Calu3 (cell line): ENCODE measurements at regions not wholly inside any gene's neighbourhood (a gene's known extent, or its start where the extent isn't known, plus 50 kb on each side); places are given as distances from the start of the nearest gene placed in this dataset.

ENCODE experiments used
- BruUV-seq: library from RNA; stranded (reverse); fragments of 400-500 nt; replicated peaks from 2 replicates; lab custom pipeline; 2021; lab: Mats Ljungman, UMichigan
- CTCF ChIA-PET: fragments of 300-600 bp; sonication (Branson Sonifier 250); formaldehyde crosslinking; loops from one replicate; lab custom pipeline; 2022; ENCODE audit warnings: antibody characterized with exemption; lab: Charles Lee
- DNase-seq: peaks from one replicate; pipeline ENCODE4 v3.0.0; 2022
- H3K27ac Mint-ChIP-seq: one replicate; pipeline ENCODE4 v1.8.0; 2022; ENCODE audit warnings: mixed read lengths; ENCODE audit not compliant: unreplicated experiment
- H3K27me3 Mint-ChIP-seq: one replicate; pipeline ENCODE4 v1.8.0; 2022; ENCODE audit warnings: mixed read lengths; ENCODE audit not compliant: unreplicated experiment
- H3K36me3 Mint-ChIP-seq: one replicate; pipeline ENCODE4 v1.8.0; 2022; ENCODE audit warnings: mild to moderate bottlenecking, moderate library complexity, mixed read lengths; ENCODE audit not compliant: insufficient read depth, unreplicated experiment
- H3K4me1 Mint-ChIP-seq: one replicate; pipeline ENCODE4 v1.8.0; 2022; ENCODE audit warnings: mild to moderate bottlenecking, low read depth, mixed read lengths; ENCODE audit not compliant: unreplicated experiment
- H3K4me3 Mint-ChIP-seq: one replicate; pipeline ENCODE4 v1.8.0; 2022; ENCODE audit warnings: mild to moderate bottlenecking, low read depth, moderate library complexity, mixed read lengths; ENCODE audit not compliant: unreplicated experiment
- H3K9me3 Mint-ChIP-seq: one replicate; pipeline ENCODE4 v1.8.0; 2022; ENCODE audit warnings: low read depth, mixed read lengths; ENCODE audit not compliant: unreplicated experiment
- CTCF ChIP-seq: fragments of 200-600 bp; IDR thresholded peaks from one replicate; pipeline ENCODE4 v1.8.0; 2022; ENCODE audit warnings: antibody characterized with exemption; ENCODE audit not compliant: unreplicated experiment
- intact Hi-C: fragments of 100-400 bp; cut with micrococcal nuclease; formaldehyde crosslinking; loops from one replicate; pipeline ENCODE4 v1.10.0; 2022; ENCODE audit not compliant: unreplicated experiment

- TF ChIP-seq CTCF = no peak
- no peak overlapping the region for H3K27ac Mint-ChIP-seq
- H3K9me3 Mint-ChIP-seq = peaks cover 5% of the 10 kb centered on the region
- no peak overlapping the region for H3K4me3 Mint-ChIP-seq
- DNase-seq = no peak
- intact Hi-C loops = no loop called here
- H3K27me3 Mint-ChIP-seq = no peaks in the 10 kb centered on the region
- no peaks in the 10 kb centered on the region for H3K36me3 Mint-ChIP-seq
- CTCF ChIA-PET = no interaction called here
- no TSS peak for BruUV-seq
- no peaks in the 10 kb centered on the region for H3K4me1 Mint-ChIP-seq
These were observed 69.4 kb upstream of the GABRA2 start for GRCh38 chr4:46459308-46459707.

GRCh38 chr4:46450556-46450955 is 60.6 kb upstream of the GABRA2 start:
- H3K27ac Mint-ChIP-seq = no peak overlapping the region
- no peaks in the 10 kb centered on the region for H3K36me3 Mint-ChIP-seq
- CTCF ChIA-PET = no interaction called here
- no peak overlapping the region for H3K4me3 Mint-ChIP-seq
- peaks cover 3% of the 10 kb centered on the region for H3K9me3 Mint-ChIP-seq
- intact Hi-C loops = no loop called here
- no peaks in the 10 kb centered on the region for H3K4me1 Mint-ChIP-seq
- no TSS peak for BruUV-seq
- H3K27me3 Mint-ChIP-seq = no peaks in the 10 kb centered on the region
- no peak for TF ChIP-seq CTCF
- DNase-seq = no peak

- Mint-ChIP-seq H3K27me3 (no peaks in the 10 kb centered on the region), H3K4me1 (no peaks in the 10 kb centered on the region), H3K9me3 (peaks cover under 1% of the 10 kb centered on the region), H3K36me3 (no peaks in the 10 kb centered on the region), H3K27ac (no peak overlapping the region), H3K4me3 (no peak overlapping the region)
- intact Hi-C loops = no loop called here
- DNase-seq = no peak
- TF ChIP-seq CTCF = no peak
- CTCF ChIA-PET = no interaction called here
- BruUV-seq = no TSS peak
These were observed 55.9 kb upstream of the GABRA2 start for GRCh38 chr4:46445710-46446314.

GRCh38 chr4:46444318-46445000 is 54.5 kb upstream of the GABRA2 start:
- no TSS peak for BruUV-seq

More at GRCh38 chr4:46444318-46445000, 54.5 kb upstream of the GABRA2 start:
- H3K4me3 Mint-ChIP-seq = no peak overlapping the region
- no peaks in the 10 kb centered on the region for H3K36me3 Mint-ChIP-seq
- TF ChIP-seq CTCF = no peak
- no peak overlapping the region for H3K27ac Mint-ChIP-seq
- CTCF ChIA-PET = no interaction called here
- no peaks in the 10 kb centered on the region for H3K27me3 Mint-ChIP-seq
- DNase-seq = no peak
- no peaks in the 10 kb centered on the region for H3K4me1 Mint-ChIP-seq
- intact Hi-C loops = no loop called here
- no peaks in the 10 kb centered on the region for H3K9me3 Mint-ChIP-seq
